Spleen (tissue), 11 donors: ENCODE measurements at regions not wholly inside any gene's neighbourhood (a gene's known extent, or its start where the extent isn't known, plus 50 kb on each side); places are given as distances from the start of the nearest gene placed in this dataset.

Experiments used
- DNase-seq: peaks from one replicate; pipeline ENCODE4 v3.0.0-alpha.2; 2020
- H3K27ac ChIP-seq, 8 donors: fragments of 200-600 bp; sonication (generic) in 7 of 8; 1 replicate in 4 of 8; 2 replicates in 4 of 8; pipeline versions ENCODE4 v1.5.0 to v1.8.0; 2016 to 2021; ENCODE audit warnings: inconsistent platforms in 4 of 8, mild to moderate bottlenecking in 4 of 8, moderate library complexity in 1 of 8
- H3K27me3 ChIP-seq, 7 donors: fragments of 200-600 bp; sonication (generic) in 6 of 7; replicated peaks in 1 of 7; 1 replicate in 4 of 7; 2 replicates in 3 of 7; pipeline versions ENCODE4 v1.5.0 to v1.8.0; 2016 to 2021; ENCODE audit warnings: inconsistent platforms in 3 of 7, mild to moderate bottlenecking in 1 of 7
- H3K36me3 ChIP-seq, 6 donors: fragments of 200-600 bp; sonication (generic) in 5 of 6; 1 replicate in 4 of 6; 2 replicates in 2 of 6; pipeline versions ENCODE4 v1.5.0 to v1.8.0; 2016 to 2021; ENCODE audit warnings: inconsistent platforms in 2 of 6
- H3K4me1 ChIP-seq, 6 donors: fragments of 200-600 bp; sonication (generic) in 5 of 6; 1 replicate in 3 of 6; 2 replicates in 3 of 6; pipeline versions ENCODE4 v1.5.0 to v1.8.0; 2016 to 2021; ENCODE audit warnings: inconsistent platforms in 3 of 6
- H3K4me3 ChIP-seq, 8 donors: fragments of 200-600 bp; sonication (generic) in 7 of 8; 1 replicate in 4 of 8; 2 replicates in 4 of 8; pipeline versions ENCODE4 v1.5.0 to v1.8.0; 2016 to 2021; ENCODE audit warnings: inconsistent platforms in 4 of 8, mild to moderate bottlenecking in 4 of 8, moderate library complexity in 2 of 8
- H3K9me3 ChIP-seq, 8 donors: fragments of 200-600 bp; sonication (generic) in 7 of 8; 1 replicate in 4 of 8; 2 replicates in 4 of 8; pipeline versions ENCODE4 v1.5.0 to v1.8.0; 2016 to 2021; ENCODE audit warnings: inconsistent platforms in 4 of 8
- CTCF ChIP-seq, 11 experiments: fragments of 200-600 bp in 7 of 11; fragments of 450-650 bp in 4 of 11; sonication (generic) in 4 of 11; IDR thresholded peaks in 8 of 11; conservative IDR thresholded peaks in 3 of 11; 1 replicate in 7 of 11; 2 replicates in 4 of 11; pipeline versions ENCODE4 v1.4.0 to v1.8.0; 2016 to 2021; ENCODE audit warnings: antibody characterized with exemption in 11 of 11, inconsistent platforms in 4 of 11, mild to moderate bottlenecking in 1 of 11
- POLR2A ChIP-seq, 3 donors: fragments of 450-650 bp; IDR thresholded peaks; one replicate each; pipeline ENCODE4 v1.5.1; 2017; ENCODE audit warnings: antibody characterized with exemption in 3 of 3, mild to moderate bottlenecking in 1 of 3
- POLR2AphosphoS5 ChIP-seq, 3 donors: sonication (generic); formaldehyde crosslinking; IDR thresholded peaks; one replicate each; pipeline ENCODE4 v1.5.1; 2017; ENCODE audit warnings: antibody characterized with exemption in 3 of 3
- WGBS, 5 donors: extraction: QIAGEN DNeasy Blood & Tissue Kit in 3 of 5; methylation state at CpG; one replicate each; pipeline versions ENCODE4 v1.1.5 to v1.1.7; 2013 to 2018; 5-methylcytosine and 5-hydroxymethylcytosine counted together
- intact Hi-C: fragments of 100-400 bp; cut with DNase I; formaldehyde crosslinking; loops from one replicate; pipeline ENCODE4 v1.15.0; 2023; ENCODE audit warnings: low total_unique reads
- donor health status: healthy with polysubstance abuse.
- donor health status: DM: no; HTN: no; CAD: no; lungs with moderate emphysema.
- donor health status: DM: no; HTN: no; CAD: no.
- donor health status: Bipolar disorder and iron deficiency.
- donor health status: healthy.
- donor health status: DM: no; HTN: no; CAD: no.
- donor health status: DM: yes; HTN: yes; CAD: no.

DNA sequence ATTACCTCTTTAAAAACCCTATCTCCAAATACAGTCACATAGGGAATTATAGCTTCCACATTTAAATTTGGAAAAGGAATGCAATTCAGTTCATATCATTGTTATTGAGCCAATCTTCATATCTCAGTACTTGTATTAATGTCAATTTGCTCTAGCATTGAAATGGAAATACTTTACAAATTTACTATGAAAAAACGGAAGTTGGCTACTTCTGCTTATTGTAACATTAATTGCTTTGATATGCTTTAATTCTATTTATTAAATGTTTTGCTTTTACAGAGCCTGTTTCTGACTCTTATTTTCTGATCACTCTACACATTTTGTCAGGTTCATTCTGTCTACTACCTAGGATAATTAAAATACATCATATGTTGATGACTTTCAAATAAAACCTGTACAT lies 412.6 kb downstream of the KCNJ3 start:
- no peak for DNase-seq
- WGBS, 5 donors, result 69 to 81% (median 73%) methylated on average over 1 of the region's 1 CpG
- no peak for TF ChIP-seq POLR2A (IDR thresholded peaks at IDR 0.05)
- no peak for TF ChIP-seq CTCF (IDR thresholded peaks at IDR 0.05 in 8 of 11, conservative IDR thresholded peaks at IDR 0.05 in 3 of 11)
- H3K4me1 ChIP-seq, result no peaks in the 10 kb centered on the region
- no peaks in the 10 kb centered on the region for H3K27me3 ChIP-seq
- no peak overlapping the region for H3K27ac ChIP-seq
- H3K9me3 ChIP-seq, result peaks cover 0 to 9% (median 0%) of the 10 kb centered on the region in 8 donors
- no peaks in the 10 kb centered on the region for H3K36me3 ChIP-seq
- no peak overlapping the region for H3K4me3 ChIP-seq
- intact Hi-C loops, result no loop called here

- Histone ChIP-seq H3K36me3 (no peaks in the 10 kb centered on the region), H3K27me3 (no peaks in the 10 kb centered on the region), H3K27ac (no peak overlapping the region), H3K4me1 (no peaks in the 10 kb centered on the region), H3K9me3 (peaks cover 0 to 4% (median 0%) of the 10 kb centered on the region in 8 donors), H3K4me3 (no peak overlapping the region)
- TF ChIP-seq POLR2AphosphoS5 (IDR thresholded peaks at IDR 0.05) (no peak), CTCF (IDR thresholded peaks at IDR 0.05 in 8 of 11, conservative IDR thresholded peaks at IDR 0.05 in 3 of 11) (no peak), POLR2A (IDR thresholded peaks at IDR 0.05) (no peak)
- 83 to 95% (median 88%) methylated on average over 1 of the region's 1 CpG for WGBS, 5 donors
- no peak for DNase-seq
- intact Hi-C loops, result no loop called here
Measured at GRCh38 chr2:155109527-155109926, 411.0 kb downstream of the KCNJ3 start.

- intact Hi-C loops, result no loop called here
- H3K27me3 ChIP-seq, result no peaks in the 10 kb centered on the region
Measured at GRCh38 chr2:155100261-155100660, 401.8 kb downstream of the KCNJ3 start.

DNA sequence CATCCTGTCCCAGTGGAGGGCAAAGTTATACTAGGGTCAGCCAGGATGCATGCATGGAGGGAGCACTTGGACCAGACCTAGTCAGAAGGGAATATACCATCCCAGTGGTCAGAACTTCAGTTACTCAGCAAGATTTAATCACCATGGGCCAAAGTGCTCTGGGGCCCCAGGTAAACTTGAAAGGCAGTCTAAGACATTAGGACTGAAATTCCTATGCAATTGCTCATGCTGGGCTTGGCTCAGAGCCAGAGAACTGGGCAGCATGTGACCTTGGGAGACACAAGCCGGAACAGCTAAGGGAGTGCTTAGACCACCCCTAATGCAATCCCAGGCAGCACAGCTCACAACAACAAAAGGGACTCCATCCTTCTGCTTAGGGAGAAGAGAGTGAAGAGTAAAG lies 401.3 kb downstream of the KCNJ3 start:
- Histone ChIP-seq H3K36me3 (no peaks in the 10 kb centered on the region), H3K4me3 (no peak overlapping the region), H3K9me3 (peaks cover 0 to 42% (median 12%) of the 10 kb centered on the region in 8 donors), H3K4me1 (no peaks in the 10 kb centered on the region), H3K27ac (no peak overlapping the region), H3K27me3 (no peaks in the 10 kb centered on the region)
- intact Hi-C loops, result no loop called here
- no peak for TF ChIP-seq POLR2AphosphoS5 (IDR thresholded peaks at IDR 0.05)
- 56 to 64% (median 57%) methylated on average over 1 of the region's 1 CpG for WGBS, 5 donors
- DNase-seq, result no peak

More at GRCh38 chr2:155100261-155100660, 401.8 kb downstream of the KCNJ3 start:
- DNase-seq, result no peak
- H3K4me1 ChIP-seq, result no peaks in the 10 kb centered on the region
- TF ChIP-seq POLR2A (IDR thresholded peaks at IDR 0.05) (no peak), CTCF (IDR thresholded peaks at IDR 0.05 in 8 of 11, conservative IDR thresholded peaks at IDR 0.05 in 3 of 11) (no peak), POLR2AphosphoS5 (IDR thresholded peaks at IDR 0.05) (no peak)
- 44 to 65% (median 52%) methylated on average over 1 to 2 of the region's 2 CpGs for WGBS, 5 donors
- no peak overlapping the region for H3K27ac ChIP-seq
- H3K36me3 ChIP-seq, result no peaks in the 10 kb centered on the region
- peaks cover 0 to 42% (median 12%) of the 10 kb centered on the region in 8 donors for H3K9me3 ChIP-seq
- no peak overlapping the region for H3K4me3 ChIP-seq

- no peak overlapping the region for H3K4me3 ChIP-seq
- intact Hi-C loops, result no loop called here
- H3K4me1 ChIP-seq, result no peaks in the 10 kb centered on the region
- H3K36me3 ChIP-seq, result no peaks in the 10 kb centered on the region
- DNase-seq, result no peak
- no peak for TF ChIP-seq POLR2A (IDR thresholded peaks at IDR 0.05)
- no peak for TF ChIP-seq POLR2AphosphoS5 (IDR thresholded peaks at IDR 0.05)
- no peak for TF ChIP-seq CTCF (IDR thresholded peaks at IDR 0.05 in 8 of 11, conservative IDR thresholded peaks at IDR 0.05 in 3 of 11)
- H3K9me3 ChIP-seq, result peaks cover 0 to 11% (median 0%) of the 10 kb centered on the region in 8 donors
- 79 to 93% (median 89%) methylated on average over 1 of the region's 1 CpG for WGBS, 5 donors
- no peaks in the 10 kb centered on the region for H3K27me3 ChIP-seq
- no peak overlapping the region for H3K27ac ChIP-seq
Measured at GRCh38 chr2:155095613-155096012, 397.1 kb downstream of the KCNJ3 start.
